OCI-LY3 (cell line): ENCODE measurements at regions not wholly inside any gene's neighbourhood (a gene's known extent, or its start where the extent isn't known, plus 50 kb on each side); places are given as distances from the start of the nearest gene placed in this dataset.
"Not testable (repeated sequence)": the region's sequence is repeated elsewhere in the genome, so short reads cannot be mapped to it uniquely, and the experiment has no call there.

Source experiments
- EZH2phosphoT487 ChIP-seq: fragments of 200-600 bp; shearing (Covaris generic); IDR thresholded peaks from 2 replicates; pipeline ENCODE4 v1.6.1; 2018; ENCODE audit warnings: antibody characterized with exemption, mixed run types, low read depth
- TF ChIP-seq, protein P1 (sequence below): fragments of 200-600, 300-600 bp; sonication (generic); IDR thresholded peaks from 2 replicates; pipeline ENCODE4 v1.5.1; 2014; ENCODE audit warnings: antibody characterized with exemption, low read length, low read depth

DNA sequence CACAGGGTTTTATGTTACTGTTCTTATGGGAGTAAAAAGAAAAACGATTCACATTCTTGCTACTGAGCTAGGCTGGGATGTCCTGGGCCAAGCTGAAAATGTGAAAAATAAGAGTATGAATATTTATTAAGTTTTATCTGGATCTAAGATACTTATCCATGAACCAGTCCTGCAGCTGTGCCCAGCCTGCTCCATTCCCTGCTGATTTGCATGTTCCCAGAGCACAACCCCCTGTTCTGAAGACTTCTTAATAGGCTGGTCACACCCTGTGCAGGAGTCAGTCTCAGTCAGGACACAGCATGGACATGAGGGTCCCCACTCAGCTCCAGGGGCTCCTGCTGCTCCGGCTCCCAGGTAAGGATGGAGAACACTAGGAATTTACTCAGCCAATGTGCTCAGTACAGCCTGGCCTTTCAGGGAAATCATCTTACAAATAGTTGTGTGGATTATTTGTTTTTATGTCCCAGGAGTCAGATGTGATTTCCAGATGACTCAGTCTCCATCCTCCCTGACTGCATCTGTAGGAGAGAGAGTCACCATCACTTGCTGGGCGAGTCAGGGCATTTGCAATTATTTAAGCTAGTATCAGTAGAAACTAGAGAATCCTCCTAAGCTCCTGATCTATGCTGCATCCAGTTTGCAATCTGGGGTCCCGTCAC is 1319.1 kb downstream of the RPIA start:
- TF ChIP-seq, protein P1, sequence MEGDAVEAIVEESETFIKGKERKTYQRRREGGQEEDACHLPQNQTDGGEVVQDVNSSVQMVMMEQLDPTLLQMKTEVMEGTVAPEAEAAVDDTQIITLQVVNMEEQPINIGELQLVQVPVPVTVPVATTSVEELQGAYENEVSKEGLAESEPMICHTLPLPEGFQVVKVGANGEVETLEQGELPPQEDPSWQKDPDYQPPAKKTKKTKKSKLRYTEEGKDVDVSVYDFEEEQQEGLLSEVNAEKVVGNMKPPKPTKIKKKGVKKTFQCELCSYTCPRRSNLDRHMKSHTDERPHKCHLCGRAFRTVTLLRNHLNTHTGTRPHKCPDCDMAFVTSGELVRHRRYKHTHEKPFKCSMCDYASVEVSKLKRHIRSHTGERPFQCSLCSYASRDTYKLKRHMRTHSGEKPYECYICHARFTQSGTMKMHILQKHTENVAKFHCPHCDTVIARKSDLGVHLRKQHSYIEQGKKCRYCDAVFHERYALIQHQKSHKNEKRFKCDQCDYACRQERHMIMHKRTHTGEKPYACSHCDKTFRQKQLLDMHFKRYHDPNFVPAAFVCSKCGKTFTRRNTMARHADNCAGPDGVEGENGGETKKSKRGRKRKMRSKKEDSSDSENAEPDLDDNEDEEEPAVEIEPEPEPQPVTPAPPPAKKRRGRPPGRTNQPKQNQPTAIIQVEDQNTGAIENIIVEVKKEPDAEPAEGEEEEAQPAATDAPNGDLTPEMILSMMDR = not testable (repeated sequence)
- not testable (repeated sequence) for TF ChIP-seq EZH2phosphoT487
